Endothelial cell of umbilical vein (primary cell): ENCODE measurements at regions not wholly inside any gene's neighbourhood (a gene's known extent, or its start where the extent isn't known, plus 50 kb on each side); places are given as distances from the start of the nearest gene placed in this dataset.

Experiments used
- BruUV-seq: library from RNA; stranded (reverse); fragments of 400-500 nt; replicated peaks from 2 replicates; lab custom pipeline; 2021; lab: Mats Ljungman, UMichigan
- CTCF ChIA-PET: fragments of 300-600, 350-600 bp; sonication (Branson Sonifier 250); formaldehyde crosslinking; loops from one replicate; lab custom pipeline; 2021; ENCODE audit warnings: antibody characterized with exemption, inconsistent platforms; lab: Charles Lee
- POLR2A ChIA-PET: fragments of 300-600, 350-600 bp; sonication (Branson Sonifier 250); formaldehyde crosslinking; loops from one replicate; lab custom pipeline; 2021; ENCODE audit warnings: antibody characterized with exemption, inconsistent platforms; lab: Charles Lee
- DNase-seq: peaks from one replicate; pipeline ENCODE4 v3.0.0-alpha.2; 2011; ENCODE audit warnings: low read depth, low spot score
- FAIRE-seq: peaks from 2 replicates; lab custom pipeline; 2011; peaks lifted over from hg19 to GRCh38; lab: Jason Lieb, UNC
- H2AFZ ChIP-seq: 2 replicates; pipeline ENCODE4 v1.6.0; 2012; ENCODE audit warnings: low read depth, low read length, control low read depth, inconsistent platforms
- H3K27ac ChIP-seq: 2 replicates; pipeline ENCODE4 v1.5.1; 2011; ENCODE audit warnings: low read depth, mild to moderate bottlenecking, control low read depth, low read length, moderate library complexity; ENCODE audit not compliant: insufficient read depth
- H3K27me3 ChIP-seq, 2 experiments: 2 replicates each; pipeline versions ENCODE4 v1.6.0 to v1.6.1; 2011; ENCODE audit warnings: low read length in 2 of 2, mixed read lengths in 1 of 2; ENCODE audit not compliant: control insufficient read depth in 2 of 2, insufficient read depth in 2 of 2
- H3K36me3 ChIP-seq, 2 experiments: 2 replicates in 1 of 2; 3 replicates in 1 of 2; pipeline ENCODE4 v1.5.1; 2011; ENCODE audit warnings: low read length in 2 of 2, mild to moderate bottlenecking in 1 of 2, moderate library complexity in 1 of 2; ENCODE audit not compliant: control insufficient read depth in 2 of 2, insufficient read depth in 2 of 2; ENCODE audit errors: extremely low read depth in 1 of 2
- H3K4me1 ChIP-seq: 3 replicates; pipeline ENCODE4 v1.5.1; 2011; ENCODE audit warnings: mild to moderate bottlenecking, low read length; ENCODE audit not compliant: control insufficient read depth, insufficient read depth; ENCODE audit errors: extremely low read depth
- H3K4me2 ChIP-seq: 2 replicates; pipeline ENCODE4 v1.6.1; 2011; ENCODE audit warnings: low read length, control low read depth, mixed read lengths; ENCODE audit not compliant: insufficient read depth
- H3K4me3 ChIP-seq, 3 experiments: fragments of 200-600 bp in 1 of 3; sonication (generic), shearing (Covaris generic) in 1 of 3; replicated peaks in 1 of 3; 2 replicates each; pipeline ENCODE4 v1.5.1; 2011 to 2016; ENCODE audit warnings: control low read depth in 3 of 3, low read length in 3 of 3, mild to moderate bottlenecking in 2 of 3, inconsistent platforms in 1 of 3, low read depth in 1 of 3, moderate library complexity in 1 of 3; ENCODE audit not compliant: insufficient read depth in 1 of 3
- H3K79me2 ChIP-seq: 2 replicates; pipeline ENCODE4 v1.6.0; 2012; ENCODE audit warnings: low read length, inconsistent platforms; ENCODE audit not compliant: control insufficient read depth, insufficient read depth
- H3K9ac ChIP-seq: replicated peaks from 2 replicates; pipeline ENCODE3; 2011; ENCODE audit warnings: low read length, control low read depth; ENCODE audit not compliant: insufficient read depth; ENCODE audit errors: extremely low read depth
- H3K9me1 ChIP-seq: replicated peaks from 3 replicates; pipeline ENCODE4 v1.6.0; 2011; ENCODE audit warnings: mild to moderate bottlenecking, low read length; ENCODE audit not compliant: control insufficient read depth, insufficient read depth; ENCODE audit errors: extremely low read depth
- H3K9me3 ChIP-seq: replicated peaks from 2 replicates; pipeline ENCODE4 v1.5.1; 2012; ENCODE audit warnings: low read length, inconsistent platforms; ENCODE audit not compliant: control insufficient read depth, insufficient read depth
- H4K20me1 ChIP-seq: replicated peaks from 2 replicates; pipeline ENCODE3; 2011; ENCODE audit warnings: mild to moderate bottlenecking, low read length; ENCODE audit not compliant: control insufficient read depth, insufficient read depth; ENCODE audit errors: extremely low read depth
- EZH2 ChIP-seq: IDR thresholded peaks from 2 replicates; pipeline ENCODE4 v1.6.1; 2012; ENCODE audit warnings: borderline replicate concordance, low read depth, mild to moderate bottlenecking, moderate library complexity, low read length, inconsistent platforms; ENCODE audit not compliant: severe bottlenecking
- FOS ChIP-seq: IDR thresholded peaks from 2 replicates; pipeline ENCODE4 v1.6.1; 2011; ENCODE audit warnings: mild to moderate bottlenecking, low read length, moderate library complexity, borderline replicate concordance; ENCODE audit not compliant: insufficient read depth
- GATA2 ChIP-seq: IDR thresholded peaks from 2 replicates; pipeline ENCODE4 v1.7.0; 2011; ENCODE audit warnings: low read depth, mild to moderate bottlenecking, moderate library complexity, mixed read lengths, low read length; ENCODE audit not compliant: insufficient read length, insufficient read depth
- JUN ChIP-seq: IDR thresholded peaks from 2 replicates; pipeline ENCODE4 v1.6.1; 2011; ENCODE audit warnings: borderline replicate concordance, low read depth; ENCODE audit not compliant: insufficient read length, insufficient read depth
- MYC ChIP-seq: IDR thresholded peaks from one replicate; pipeline ENCODE4 v1.6.1; 2011; ENCODE audit warnings: mild to moderate bottlenecking, low read depth, low read length
- POLR2A ChIP-seq: IDR thresholded peaks from 2 replicates; pipeline ENCODE4 v1.6.1; 2012; ENCODE audit warnings: low read depth, mild to moderate bottlenecking, control low read depth, low read length
- POLR2AphosphoS5 ChIP-seq: IDR thresholded peaks from 2 replicates; pipeline ENCODE4 v1.6.1; 2012; ENCODE audit warnings: low read depth, mild to moderate bottlenecking, control low read depth, low read length, moderate library complexity; ENCODE audit not compliant: insufficient read depth
- dilution Hi-C: fragments of 300-500 bp; cut with MboI; formaldehyde crosslinking; loops from one replicate; pipeline ENCODE4 v1.15.0; 2019; ENCODE audit warnings: low sequenced_read_pairs; ENCODE audit not compliant: extremely low pct_ligation_motif_present
- intact Hi-C: fragments of 100-400 bp; cut with micrococcal nuclease; formaldehyde crosslinking; loops from one replicate; pipeline ENCODE4 v1.10.0; 2022
- TF ChIP-seq, protein P1 (sequence below), 2 donors: IDR thresholded peaks; 1 replicate in 1 of 2; 2 replicates in 1 of 2; pipeline ENCODE4 v1.5.1; 2011; ENCODE audit warnings: low read length in 2 of 2, mild to moderate bottlenecking in 2 of 2, moderate library complexity in 2 of 2, control low read depth in 1 of 2, inconsistent platforms in 1 of 2, low read depth in 1 of 2; ENCODE audit not compliant: insufficient read depth in 1 of 2; ENCODE audit errors: extremely low read depth in 1 of 2
- TF ChIP-seq, protein P2 (sequence below): IDR thresholded peaks from 2 replicates; pipeline ENCODE4 v1.6.1; 2011; ENCODE audit not compliant: insufficient read depth, insufficient read length

DNA sequence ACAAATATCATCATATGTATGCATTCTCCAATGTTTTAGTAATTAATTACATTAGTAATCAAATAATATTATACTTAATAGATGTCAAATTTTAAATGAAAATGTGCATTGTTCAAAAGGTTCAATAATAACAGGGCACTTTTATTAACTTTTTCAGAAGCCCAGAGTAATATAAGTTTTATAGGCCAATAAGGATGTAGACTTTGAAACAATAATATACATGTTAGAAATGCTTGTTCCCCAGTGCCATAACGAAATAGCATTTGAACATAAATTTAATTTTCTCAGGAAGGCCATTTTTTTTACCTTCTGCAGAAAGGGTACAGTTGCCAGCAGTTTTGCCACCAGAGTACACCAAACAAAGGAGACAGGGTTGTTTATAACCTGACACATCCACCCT lies 1133.9 kb upstream of the LRRTM3 start:
- Histone ChIP-seq H3K27me3 (no peaks in the 10 kb centered on the region), H4K20me1 (no peaks in the 10 kb centered on the region), H3K9ac (no peak overlapping the region), H3K4me2 (no peak overlapping the region), H3K79me2 (no peaks in the 10 kb centered on the region), H3K4me3 (no peak overlapping the region), H3K4me1 (no peaks in the 10 kb centered on the region), H3K36me3 (no peaks in the 10 kb centered on the region), H2AFZ (no peak overlapping the region), H3K27ac (no peak overlapping the region), H3K9me1 (no peaks in the 10 kb centered on the region), H3K9me3 (no peaks in the 10 kb centered on the region)
- CTCF ChIA-PET: no interaction called here
- no TSS peak for BruUV-seq
- FAIRE-seq: no peak
- TF ChIP-seq FOS (no peak), MYC (no peak), POLR2AphosphoS5 (no peak), EZH2 (no peak), JUN (no peak), GATA2 (no peak), POLR2A (no peak)
- TF ChIP-seq, protein P1, sequence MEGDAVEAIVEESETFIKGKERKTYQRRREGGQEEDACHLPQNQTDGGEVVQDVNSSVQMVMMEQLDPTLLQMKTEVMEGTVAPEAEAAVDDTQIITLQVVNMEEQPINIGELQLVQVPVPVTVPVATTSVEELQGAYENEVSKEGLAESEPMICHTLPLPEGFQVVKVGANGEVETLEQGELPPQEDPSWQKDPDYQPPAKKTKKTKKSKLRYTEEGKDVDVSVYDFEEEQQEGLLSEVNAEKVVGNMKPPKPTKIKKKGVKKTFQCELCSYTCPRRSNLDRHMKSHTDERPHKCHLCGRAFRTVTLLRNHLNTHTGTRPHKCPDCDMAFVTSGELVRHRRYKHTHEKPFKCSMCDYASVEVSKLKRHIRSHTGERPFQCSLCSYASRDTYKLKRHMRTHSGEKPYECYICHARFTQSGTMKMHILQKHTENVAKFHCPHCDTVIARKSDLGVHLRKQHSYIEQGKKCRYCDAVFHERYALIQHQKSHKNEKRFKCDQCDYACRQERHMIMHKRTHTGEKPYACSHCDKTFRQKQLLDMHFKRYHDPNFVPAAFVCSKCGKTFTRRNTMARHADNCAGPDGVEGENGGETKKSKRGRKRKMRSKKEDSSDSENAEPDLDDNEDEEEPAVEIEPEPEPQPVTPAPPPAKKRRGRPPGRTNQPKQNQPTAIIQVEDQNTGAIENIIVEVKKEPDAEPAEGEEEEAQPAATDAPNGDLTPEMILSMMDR (IDR thresholded peaks at IDR 0.05; ENCODE audit: extremely low read depth in 1 of 2, insufficient read depth in 1 of 2, low read depth in 1 of 2, low read length in 2 of 2): no peak
- TF ChIP-seq, protein P2, sequence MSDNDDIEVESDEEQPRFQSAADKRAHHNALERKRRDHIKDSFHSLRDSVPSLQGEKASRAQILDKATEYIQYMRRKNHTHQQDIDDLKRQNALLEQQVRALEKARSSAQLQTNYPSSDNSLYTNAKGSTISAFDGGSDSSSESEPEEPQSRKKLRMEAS: no peak
- intact Hi-C loops: no loop called here
- no peak for DNase-seq
- POLR2A ChIA-PET: no interaction called here
- dilution Hi-C loops: no loop called here
